HG03196 (cell line): ENCODE measurements at regions not wholly inside any gene's neighbourhood (a gene's known extent, or its start where the extent isn't known, plus 50 kb on each side); places are given as distances from the start of the nearest gene placed in this dataset.
"Not testable (repeated sequence)": the region's sequence is repeated elsewhere in the genome, so short reads cannot be mapped to it uniquely, and the experiment has no call there.

Experiments used
- ATAC-seq: cut with Tn5 transposase; IDR thresholded peaks from one replicate; pipeline ENCODE4 v1.9.1; 2021; ENCODE audit not compliant: unreplicated experiment

DNA sequence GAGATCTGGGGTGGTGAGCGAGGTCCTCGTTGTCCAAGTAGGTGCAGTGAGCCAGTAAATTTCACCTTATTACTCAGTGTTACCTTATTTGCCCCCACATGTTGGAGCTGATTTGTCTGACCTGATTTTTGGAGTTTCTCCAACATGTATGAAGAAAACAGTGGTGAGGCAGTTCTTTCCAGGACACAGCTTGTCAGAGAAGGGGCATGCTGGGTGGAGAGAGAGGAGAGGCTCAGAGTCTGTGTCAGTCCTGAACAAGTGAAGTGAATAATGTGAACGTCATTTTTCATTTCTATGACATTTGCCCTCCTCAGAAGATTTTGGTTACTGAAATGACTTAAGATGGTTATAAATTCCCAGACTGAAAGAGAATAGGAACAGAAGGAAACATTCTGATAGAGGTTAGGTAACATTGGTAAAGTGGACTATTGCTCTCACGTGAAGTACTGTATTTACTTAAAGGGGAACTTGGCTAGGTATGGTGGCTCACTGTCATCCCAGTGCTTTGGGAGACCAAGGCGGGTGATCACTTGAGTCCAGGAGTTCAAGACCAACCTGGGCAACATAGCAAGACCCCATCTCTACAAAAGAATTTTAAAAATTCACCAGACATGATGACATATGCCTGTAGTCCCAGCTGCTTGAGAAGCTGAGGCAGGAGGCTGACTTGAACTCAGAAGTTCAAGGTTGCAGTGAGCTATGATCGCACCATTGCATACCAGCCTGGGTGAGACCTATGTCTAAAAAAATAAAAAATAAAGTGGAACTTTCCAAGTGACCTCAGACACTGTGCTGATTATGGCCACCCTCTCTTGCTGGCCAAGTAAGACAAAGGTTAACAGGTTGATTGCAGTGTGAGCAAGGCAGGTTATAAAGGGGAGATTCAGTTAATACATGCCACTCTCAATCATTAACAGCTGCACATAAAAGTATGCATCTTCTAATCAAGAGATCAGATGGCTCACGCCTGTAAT lies 184.3 kb downstream of the EDN1 start:
- ATAC-seq, result no peak

DNA sequence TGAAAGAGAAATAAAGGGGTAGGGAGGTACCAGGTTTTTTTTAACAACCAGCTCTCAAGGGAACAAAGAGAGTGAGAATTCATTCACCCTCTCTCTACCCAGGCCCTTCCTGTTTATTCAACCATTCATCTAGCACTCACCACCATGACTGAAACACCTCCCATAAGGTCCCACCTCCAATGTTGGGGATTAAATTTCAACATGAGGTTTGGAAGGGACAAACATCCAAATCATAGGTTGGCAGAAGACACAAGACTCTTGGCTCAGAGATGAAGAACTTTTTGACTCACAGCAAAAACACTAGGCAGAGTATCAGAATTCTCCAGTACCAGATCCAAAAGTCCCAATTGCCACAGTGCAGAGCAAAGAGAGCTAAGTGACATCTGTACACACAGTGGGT lies 186.3 kb downstream of the EDN1 start:
- ATAC-seq, result no peak

DNA sequence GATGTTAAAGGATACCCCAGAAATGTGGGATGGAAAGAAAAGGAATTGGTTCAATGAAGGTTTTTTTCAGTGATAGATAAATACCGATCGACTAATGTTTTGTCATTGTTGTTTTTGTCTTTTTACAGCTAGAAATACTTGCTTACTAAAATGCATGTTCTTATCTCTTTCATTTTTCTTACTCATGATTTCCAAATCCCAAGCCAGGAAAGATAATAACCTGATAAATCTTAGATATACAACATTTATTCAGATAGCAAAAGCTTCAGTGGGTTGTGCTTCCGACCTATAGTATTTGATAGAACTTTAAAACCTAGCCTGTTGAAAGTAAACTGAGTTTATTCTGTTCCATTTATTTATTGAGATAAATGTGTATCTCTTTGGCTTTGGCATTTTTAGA lies 187.5 kb downstream of the EDN1 start:
- ATAC-seq, result no peak

- ATAC-seq, result no peak
Measured at GRCh38 chr6:12478921-12479320, 188.8 kb downstream of the EDN1 start.

DNA sequence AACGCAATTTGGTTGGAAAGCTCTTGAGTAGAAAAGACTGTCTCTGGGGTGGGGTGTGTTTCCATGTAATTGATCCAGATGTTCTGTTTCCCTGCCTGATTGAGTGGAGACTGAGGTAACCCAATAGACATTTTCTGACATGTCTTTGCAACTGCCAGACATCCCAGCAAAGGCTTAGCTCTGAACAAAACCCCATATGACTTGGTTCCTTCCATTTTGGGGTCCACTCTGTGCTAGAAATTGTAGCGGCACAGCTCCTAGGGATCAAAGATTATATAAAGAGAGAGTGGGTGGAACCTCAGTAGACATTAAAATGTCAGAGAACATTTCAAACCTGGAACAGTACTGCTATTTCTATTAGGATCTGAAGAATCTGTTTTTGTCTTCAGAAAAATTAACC lies 189.3 kb downstream of the EDN1 start:
- no peak for ATAC-seq

DNA sequence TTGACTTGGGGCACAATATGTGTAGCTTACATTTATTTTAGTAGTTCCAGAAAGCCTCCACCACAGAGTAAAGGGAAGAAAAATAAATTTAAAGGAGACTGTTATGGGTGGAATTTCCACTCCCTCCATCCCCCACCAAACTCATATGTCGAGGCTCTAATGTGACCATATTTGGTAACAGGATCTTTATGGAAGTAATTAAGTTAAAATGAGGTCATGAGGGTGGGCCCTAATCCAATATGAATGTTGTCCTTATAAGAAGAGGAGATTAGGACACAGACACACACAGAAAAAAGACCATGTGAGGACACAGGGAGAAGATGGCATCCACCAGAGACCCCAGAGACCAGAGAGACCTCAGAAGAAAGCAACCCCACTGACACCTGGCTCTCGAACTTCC lies 189.7 kb downstream of the EDN1 start:
- no peak for ATAC-seq

DNA sequence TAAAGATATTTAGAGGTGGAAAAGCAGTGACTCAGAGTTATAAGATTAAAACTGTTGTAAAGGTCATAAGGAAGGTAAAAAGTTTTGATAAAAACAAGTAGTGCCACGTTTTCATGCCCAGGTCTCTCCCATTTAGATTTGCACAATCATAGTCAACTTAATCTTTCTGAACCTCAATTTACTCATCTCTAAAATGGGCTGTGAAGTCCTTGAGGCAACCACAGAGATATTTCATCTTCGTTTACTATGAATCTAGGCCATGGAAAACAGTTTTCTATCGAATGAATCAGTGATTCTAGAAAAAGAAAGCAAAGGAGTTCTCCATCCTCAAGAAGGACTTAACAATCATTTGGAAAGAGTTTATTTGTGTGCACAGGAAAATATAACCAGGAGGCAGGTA lies 190.2 kb downstream of the EDN1 start:
- no peak for ATAC-seq

- no peak for ATAC-seq
Measured at GRCh38 chr6:12481292-12481691, 191.1 kb downstream of the EDN1 start.

- no peak for ATAC-seq
Measured at GRCh38 chr6:12481850-12482249, 191.7 kb downstream of the EDN1 start.

DNA sequence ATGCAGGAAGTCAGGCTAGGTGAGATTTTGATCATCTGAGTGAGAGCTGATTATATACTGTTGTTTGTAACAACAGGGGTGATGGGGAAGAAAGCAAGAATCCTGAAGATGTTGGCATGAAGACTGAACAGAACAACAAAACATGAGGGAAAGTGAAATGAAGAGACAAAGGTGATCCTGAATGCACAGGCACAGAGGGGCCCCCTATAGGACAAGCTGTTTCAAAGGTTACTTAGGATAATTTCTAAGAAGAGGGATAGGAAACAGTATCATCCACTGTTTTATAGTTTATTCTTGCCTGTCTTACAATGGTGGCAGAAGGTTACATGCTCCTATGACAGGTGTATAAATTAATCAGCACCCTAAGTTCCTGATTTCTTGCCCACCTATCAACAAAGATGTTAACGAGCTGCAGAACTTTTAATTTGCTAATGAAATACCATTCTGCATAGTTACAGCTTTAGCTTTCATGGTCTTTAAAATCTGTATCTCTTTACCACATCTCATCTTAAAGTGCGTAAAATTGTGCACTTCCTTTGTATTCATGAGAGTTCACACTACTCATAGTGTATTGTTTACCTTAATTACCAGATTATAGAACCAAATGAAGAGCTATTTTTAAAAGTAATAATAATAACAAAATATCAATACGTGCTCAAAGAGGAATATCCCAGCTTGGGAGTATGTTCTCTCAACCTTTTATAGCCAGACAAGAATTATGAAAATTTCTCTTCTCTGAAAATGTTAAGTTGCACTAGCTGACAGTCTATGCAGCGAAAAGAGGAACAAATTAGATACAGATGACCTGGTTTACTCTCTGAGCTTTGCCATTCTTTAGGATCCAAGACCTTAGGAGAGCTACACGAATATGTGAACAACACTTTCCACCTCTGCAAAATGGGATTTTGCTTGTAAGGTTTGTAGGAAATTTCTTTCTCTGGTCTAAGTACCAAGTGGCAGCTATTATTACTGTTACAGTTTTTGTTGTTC lies 192.5 kb downstream of the EDN1 start:
- ATAC-seq, result no peak

DNA sequence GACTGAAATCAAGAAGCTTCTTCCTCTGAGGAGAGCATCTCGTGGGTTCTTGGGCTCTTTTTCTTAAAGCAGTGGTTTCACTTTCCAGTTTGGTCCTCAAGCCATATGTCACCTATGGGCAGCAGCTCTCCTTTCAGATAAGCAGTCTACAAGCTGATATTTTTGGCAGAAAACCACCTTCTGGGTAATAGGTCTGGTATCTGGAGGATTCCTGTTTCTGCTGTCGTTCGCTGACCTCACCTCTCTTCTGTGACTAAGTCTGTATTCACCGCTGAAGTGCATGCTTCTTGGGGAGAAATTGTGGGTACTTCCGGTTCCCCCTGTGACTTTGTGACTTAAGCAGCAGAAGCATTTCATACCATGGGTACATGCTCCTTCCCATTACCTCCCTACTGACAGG lies 193.6 kb downstream of the EDN1 start:
- peak; percentile 73 for ATAC-seq

GRCh38 chr6:12484519-12484918 lies 194.4 kb downstream of the EDN1 start:
- ATAC-seq, result no peak

DNA sequence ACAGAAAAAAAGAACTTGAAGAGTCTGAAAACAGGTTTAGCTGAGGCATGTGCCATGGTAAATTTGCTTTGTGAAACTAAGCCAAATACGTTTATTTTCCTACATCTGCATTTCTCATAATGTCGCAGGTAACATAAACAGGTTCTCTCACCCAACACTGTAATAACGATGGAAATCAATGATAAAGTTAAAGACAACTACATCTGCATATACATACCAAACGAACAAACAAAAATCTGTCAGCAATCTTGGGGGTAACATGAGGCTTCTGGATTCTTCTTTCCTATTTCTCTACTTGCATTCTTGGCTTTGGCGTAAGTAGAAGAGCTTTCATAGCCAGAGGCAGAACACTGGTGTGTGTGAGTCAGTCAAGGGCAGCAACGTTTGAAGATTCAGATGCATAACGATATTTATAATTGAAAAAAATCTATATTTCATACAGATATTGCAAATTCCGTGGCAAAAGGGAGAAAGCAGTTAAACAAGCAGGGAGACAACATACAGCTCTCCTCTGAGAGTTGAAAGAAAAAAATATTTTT lies 195.1 kb downstream of the EDN1 start:
- no peak for ATAC-seq

DNA sequence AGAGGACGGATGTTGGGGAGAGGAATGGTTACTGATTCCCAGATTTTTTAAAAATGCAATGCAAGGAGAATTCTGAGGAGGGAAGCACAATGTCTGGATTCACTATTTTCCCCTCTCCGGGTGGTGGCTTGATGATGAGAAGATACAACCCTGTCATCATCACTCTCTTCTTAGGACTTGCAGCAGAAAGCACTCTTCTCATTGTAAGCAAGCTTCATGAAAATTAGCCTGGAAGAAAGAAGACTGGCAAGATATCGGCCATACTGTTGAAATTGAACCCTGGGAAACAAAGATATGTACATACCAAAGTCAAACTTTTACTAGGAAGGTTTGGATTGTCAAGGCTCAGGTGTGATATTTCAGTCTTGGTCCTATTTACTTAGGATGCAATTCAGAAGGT lies 195.7 kb downstream of the EDN1 start:
- no peak for ATAC-seq

DNA sequence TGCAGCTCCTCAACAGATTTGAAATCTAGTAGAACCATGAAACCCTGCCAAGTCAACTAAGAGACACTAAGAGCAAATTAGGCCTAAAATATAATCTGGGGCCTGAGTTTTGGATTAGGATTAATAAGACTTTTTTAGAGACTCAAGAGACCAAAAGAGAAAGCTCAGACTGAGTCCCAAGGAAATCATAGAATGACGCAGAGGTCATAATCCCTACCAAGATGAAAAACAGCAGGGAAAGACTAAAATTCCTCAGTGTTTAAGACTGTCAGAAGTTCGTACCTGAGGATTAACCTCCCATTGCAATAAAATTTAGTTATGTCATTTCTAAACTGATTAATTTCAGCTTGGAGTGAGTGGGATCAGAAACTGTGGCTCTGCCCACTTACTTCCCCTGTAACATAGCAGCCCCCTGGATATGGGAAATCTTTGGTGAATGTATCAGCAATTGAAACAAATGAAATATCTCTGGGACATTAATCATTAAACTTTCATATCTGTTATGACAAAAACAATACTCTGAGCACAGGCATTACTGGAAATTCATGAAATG lies 200.3 kb downstream of the EDN1 start:
- no peak for ATAC-seq

- no peak for ATAC-seq
Measured at GRCh38 chr6:12490904-12491571, 200.9 kb downstream of the EDN1 start.

- ATAC-seq, result not testable (repeated sequence)
Measured at GRCh38 chr6:12492929-12493328, 202.8 kb downstream of the EDN1 start.

GRCh38 chr6:12493446-12493845 lies 203.3 kb downstream of the EDN1 start:
- no peak for ATAC-seq

DNA sequence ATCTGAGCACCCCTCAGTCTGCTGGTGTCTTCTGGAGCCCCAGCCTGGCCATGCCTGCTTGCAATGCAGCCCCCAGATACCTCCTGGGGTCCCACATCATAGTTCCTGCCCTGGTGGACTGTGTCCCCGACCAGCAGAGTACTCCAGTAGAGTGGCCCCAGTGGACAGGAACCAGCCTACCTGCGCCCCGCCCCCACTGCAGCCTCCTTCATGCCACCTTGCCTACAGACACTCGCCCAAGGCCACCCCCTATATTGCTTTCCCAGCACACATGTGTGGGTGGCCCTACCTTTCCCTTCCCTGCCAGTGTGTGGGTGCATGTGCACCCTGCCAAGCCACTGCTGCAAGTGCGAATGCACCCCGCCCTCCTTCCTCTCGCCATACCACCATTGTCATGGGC lies 204.0 kb downstream of the EDN1 start:
- ATAC-seq, result no peak

DNA sequence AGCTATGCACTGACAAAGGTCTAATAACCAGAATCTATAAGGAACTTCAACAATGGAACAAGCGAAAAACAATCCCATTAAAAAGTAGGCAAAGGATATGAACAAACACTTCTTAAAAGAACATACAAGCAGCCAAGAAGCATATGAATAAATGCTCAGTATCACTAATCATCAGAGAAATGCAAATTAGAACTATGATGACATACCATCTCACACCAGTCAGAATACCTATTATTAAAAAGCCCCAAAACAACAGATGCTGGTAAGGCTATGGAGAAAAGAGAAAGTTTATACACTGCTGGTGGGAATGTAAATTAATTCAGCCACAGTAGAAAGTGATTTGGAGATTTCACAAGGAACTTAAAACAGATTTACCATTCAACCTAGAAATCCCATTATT lies 211.8 kb downstream of the EDN1 start:
- ATAC-seq, result no peak
